SIG-M5 (cell line): ENCODE measurements at regions not wholly inside any gene's neighbourhood (a gene's known extent, or its start where the extent isn't known, plus 50 kb on each side); places are given as distances from the start of the nearest gene placed in this dataset.
"Not testable (repeated sequence)": the region's sequence is repeated elsewhere in the genome, so short reads cannot be mapped to it uniquely, and the experiment has no call there.

Experiments used
- DNase-seq: peaks from one replicate; lab custom pipeline; 2025; lab: John Stamatoyannopoulos, UW

DNA sequence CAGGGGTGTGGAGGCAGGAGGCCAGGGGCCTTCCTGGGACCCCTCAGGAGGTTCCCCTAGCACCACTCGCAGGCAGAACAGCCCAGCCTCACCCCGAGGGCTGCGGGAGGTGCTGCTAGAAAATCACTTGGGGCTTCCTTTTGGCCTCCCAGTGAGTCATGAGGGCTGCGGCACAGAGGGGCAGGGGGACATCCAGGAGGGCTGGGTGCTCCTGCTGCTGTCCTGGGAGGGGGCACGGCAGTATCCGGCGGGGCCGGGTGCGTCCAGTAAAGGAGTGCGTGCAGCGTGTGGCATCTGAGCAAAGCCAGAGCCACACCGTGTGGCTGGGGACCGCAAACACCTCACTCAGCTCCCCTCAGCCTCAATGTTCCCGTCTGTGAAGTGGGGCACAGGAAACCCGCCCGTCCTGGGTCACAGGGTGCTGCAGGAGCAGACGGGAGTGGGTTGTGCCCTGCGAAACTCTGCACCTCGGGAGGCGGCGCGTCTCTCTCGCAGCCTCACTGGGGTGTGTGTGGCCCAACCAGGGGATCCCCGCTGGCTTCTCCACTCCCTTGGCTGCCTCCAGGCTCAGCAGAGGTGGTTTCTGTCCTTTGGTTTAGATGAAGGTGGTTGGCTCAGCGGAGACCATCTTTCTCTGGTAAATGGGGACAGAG is 117.3 kb upstream of the ZNF469 start:
- not testable (repeated sequence) for DNase-seq

DNA sequence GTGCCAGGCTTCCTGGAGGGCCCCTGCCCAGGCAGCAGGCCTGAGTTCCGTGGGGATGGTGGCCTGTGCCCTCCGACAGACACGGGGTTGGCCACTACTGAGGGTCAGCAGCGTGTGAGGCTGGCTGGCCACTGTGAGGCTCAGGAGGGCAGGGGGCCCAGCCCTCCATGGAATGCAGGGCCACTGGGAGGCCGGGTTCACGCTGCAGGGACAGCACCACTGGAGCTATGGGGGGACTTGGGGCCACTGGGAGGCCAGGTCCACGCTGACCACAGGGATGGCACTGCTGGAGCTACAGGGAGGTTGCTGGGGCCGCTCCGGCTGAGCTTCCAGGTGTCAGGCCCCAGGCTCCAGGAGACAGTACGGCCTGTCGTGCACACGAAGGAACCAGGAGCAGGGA is 116.7 kb upstream of the ZNF469 start:
- not testable (repeated sequence) for DNase-seq

DNA sequence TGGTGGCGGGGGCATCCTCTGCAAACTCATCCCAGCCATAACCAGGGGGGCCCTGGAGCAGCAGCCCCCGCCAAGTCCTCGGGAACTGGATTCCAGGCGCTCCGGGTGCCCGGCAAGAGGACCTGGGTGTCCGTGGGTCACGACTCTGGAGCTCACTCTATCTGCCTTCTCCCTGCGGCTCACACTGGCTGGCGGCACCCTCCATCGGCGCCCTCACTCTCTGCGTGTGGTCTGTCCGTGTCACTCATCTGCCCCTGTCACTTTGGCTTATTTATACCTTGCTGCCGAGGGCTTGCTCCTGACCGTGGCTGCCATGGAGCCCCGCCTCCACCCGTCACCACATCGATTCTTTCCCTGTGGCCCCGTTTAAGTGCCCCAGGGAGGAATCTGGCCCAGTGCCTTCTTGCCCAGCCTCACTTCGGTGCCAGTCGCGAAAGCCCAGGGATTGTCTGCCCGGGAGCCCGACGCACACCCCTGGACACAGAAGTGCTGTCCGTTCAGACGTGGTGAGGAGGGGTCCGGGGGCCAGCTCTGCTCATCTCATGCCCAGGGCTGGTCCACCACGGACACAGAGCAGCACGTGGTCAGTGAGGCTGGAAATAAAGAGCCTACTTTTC is 115.7 kb upstream of the ZNF469 start:
- DNase-seq, result not testable (repeated sequence)

DNA sequence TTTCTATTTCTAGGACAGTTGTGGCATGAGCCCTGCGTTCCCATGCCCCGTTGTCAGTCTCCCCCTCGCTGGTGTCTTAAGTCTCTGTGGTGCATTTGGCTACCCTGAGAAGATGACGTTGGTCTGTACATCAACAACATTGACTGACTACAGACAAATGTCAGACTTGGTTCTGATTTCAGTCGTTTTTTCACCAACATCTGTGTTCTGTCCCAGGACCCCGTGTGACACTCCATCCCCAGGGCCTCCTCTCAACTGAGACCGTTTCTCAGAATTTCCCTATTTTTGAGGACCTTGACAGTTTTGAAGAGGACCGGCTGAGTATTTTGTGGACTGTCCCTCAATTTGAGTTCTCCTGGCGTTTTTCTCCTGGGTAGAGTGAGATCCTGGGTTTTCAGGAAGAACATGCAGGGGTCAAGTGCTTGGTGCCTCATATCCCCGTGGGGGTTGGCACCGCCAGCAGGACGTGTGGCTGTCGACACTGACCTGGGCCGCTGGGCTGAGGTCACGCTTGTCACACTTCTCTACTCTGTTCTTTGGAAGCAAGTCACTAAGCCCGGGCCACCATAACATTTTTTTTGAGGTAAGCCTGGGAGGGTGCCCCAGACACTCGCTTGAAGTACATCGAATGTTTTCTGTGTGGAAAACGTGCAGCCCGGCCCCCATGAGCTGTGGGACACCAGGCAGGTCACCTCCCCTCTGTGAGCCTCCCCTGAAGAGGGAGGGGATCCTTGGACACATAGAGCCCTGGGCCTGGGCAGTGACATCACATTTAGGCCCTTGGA is 114.4 kb upstream of the ZNF469 start:
- DNase-seq, result not testable (repeated sequence)

DNA sequence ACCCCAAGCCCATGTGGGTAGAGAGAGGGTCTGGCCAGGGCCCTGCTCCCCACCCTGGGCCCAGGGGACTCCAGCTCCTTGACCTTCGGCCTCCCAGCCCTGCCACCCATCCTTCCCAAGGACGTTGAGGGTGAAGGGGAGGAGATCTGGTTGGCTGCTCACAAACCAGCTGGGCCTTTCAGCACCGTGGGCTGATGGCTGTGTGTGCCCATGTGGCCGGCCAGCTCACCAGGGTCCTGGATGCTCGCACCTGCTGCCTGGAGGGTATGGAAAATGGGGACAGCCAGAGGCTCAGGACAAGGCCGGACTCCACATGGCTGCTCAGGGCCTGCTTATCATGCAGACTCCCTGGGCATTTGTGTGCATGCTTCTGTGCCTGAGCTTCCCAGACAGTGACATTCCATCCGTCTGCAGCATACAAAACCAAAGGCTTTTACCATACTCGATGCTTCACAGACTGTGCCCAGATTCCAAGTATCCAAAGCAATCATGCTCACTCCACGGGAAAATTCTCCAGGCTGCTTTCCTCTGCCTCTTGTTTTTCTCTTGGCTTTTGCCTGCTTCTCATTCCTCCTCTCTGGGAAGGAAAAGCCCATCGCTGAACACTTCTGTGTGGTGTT is 112.5 kb upstream of the ZNF469 start:
- DNase-seq, result not testable (repeated sequence)

DNA sequence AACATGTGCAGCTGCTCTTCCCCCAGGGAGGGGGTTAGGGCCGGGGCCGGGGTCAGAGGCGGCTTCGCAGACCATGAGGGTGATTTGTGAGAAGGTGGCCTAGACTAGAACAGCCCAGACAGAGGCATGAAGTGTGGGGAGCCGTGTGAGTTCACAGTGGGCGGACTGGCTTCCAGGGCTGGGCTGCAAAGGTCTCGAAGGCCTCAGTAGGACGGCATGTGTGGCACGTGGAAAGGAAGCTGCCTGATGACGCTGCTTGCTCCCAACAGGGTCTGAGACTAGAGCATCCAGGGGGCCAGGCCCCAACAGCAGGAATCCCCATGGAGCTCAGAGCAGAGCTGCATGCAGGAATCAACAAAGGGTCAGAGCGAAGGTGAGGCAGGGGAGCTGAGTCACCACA is 111.5 kb upstream of the ZNF469 start:
- DNase-seq, result not testable (repeated sequence)

DNA sequence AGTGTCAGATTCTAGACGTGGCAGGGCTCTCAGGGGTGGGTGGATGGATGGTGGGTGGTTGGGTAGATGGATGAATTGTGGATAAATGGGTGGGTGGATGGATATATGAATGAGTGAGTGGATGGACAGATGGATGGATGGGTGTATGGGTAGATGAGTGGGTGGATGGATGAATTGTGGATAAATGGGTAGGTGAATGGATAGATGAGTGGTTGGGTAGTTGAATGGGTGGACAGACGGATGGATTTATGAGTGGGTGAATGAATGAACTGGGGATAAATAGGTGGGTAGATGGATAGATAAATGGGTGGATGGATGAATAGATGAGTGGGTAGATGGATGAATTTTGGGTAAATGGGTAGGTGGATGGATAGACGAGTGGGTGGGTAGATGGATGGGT is 111.0 kb upstream of the ZNF469 start:
- DNase-seq, result not testable (repeated sequence)

DNA sequence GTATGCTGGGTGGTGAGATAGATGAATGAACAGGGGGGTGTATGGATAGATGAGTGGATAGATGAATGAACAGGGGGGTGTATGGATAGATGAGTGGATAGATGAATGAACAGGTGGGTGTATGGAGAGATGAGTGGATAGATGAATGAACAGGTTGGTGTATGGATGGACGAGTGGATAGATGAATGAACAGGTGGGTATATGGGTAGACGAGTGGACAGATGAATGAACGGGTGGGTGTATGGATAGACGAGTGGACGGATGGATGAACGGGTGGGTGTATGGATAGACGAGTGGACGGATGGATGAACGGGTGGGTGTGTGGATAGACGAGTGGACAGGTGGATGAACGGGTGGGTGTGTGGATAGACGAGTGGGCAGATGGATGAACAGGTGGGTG is 110.3 kb upstream of the ZNF469 start:
- DNase-seq, result not testable (repeated sequence)

DNA sequence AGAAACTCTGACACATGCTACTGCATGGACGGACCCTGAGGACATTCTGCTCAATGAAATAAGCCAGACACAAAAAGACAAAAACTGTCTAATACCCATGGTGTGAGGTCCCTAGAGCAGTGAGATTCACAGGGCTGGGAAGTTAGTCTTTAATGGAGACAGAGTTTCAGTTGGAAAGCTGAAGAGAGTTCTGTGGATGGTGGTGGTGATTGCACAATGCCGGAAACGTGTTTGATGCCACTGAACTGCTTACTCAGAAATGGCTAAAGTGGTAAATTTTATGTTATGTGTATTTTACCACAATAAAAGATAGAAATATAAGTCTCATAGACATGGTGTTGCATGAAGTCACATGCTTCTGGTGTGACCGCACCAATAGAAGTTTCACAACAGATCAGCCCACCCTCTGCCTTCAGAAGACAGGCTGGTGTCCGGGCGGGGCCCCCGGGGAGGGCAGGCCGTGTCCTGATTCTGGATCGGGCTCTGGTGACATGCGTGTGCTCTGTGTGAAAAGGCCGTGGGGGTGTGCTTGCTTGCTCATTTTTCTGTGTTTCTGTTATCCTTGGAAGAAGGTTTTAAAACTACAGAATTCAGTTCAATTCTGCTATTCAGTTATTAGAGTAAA is 108.5 kb upstream of the ZNF469 start:
- DNase-seq, result not testable (repeated sequence)

DNA sequence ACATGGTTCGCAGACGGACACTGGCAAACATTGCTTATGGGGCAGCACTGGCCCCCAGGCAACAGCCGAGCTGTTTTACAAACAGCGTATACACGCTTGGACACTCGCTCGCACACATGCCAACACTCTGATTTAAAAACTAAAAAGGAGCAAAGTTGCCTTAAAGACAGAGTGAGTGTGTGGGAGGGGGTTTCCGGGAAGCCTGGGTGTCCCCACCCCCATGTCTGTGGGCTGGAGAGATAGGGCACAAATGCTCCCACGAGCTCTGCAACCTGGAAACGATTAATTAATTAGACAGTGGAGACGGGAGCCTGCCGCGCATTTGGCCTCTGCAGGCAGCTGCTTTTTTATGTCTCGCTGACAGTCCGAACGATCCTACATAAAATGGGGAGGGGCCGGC is 107.9 kb upstream of the ZNF469 start:
- DNase-seq, result no peak

DNA sequence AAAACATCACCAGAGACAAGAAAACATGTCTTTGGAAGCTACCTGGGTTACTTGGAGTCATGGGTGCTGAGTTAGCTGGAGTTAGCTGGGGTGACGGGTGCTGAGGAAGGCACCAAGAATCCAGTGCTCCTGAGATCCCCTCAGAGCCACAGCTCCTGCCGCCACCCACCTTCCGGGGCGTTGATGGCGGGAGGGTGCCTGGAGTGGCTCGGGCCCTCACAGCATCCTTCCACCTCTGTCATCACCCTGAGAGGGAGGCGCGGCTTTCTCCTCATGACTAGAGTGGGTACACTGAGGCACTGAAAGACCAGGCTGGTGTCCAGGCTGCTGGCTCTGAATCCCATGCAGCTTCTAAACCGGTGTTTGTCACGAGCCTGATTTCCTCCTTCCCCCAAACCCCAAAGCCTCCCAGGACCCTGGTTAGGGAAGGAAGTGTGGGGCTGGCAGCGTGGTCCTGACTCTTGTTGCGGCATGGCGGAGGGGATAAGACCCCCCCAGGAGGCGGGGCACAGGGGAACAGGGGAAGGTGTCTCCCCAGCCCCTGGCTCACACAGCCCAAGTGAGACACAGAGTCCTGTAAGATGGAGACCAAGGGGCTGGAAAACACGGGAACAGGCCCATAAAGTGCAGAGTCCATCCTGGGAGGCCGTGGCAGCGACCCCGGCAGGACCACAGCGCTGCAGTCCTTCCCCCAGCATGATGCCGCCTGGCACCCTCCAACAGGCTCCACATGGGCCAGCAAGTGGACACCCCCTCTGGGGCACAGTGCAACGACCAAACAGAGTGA is 107.2 kb upstream of the ZNF469 start:
- DNase-seq, result not testable (repeated sequence)

DNA sequence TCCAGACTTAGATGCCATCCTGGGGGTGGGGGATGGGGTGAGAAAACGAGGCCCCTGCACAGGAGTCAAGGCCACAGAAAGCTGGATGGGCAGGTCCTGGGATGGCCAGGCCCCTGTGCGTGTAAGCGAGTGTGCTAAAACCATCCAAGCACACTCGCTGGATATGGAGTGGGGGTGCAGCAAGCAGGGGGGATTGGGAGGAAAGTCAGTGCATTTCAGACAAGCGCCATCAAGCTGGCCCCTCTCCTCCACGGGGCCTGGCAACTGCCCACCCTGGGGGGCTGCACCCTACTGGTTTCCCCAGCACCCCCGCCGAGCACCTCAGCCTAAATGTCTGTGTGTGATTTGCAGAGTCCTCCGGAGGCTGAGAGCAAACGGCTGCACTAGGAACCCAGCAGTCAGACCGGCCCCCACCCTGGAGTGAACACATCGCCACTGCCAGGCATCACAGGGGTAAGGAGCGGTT is 106.6 kb upstream of the ZNF469 start:
- DNase-seq, result not testable (repeated sequence)

DNA sequence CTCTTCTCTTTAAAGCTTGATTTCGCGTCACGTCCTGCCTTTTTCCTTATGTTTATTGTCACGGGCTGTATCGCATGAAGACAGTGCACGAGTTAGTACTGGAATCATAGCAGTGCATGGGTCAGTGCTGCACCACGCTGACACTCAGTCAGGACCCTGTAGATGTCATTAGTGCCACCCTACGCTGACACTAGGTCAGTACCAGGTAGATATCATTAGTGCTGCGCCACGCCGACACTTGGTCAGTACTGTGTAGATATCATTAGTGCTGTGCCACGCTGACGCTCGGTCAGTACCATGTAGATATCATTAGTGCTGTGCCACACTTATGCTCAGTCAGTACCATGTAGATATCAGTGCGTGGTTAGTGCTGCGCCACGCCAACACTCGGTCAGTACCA is 106.2 kb upstream of the ZNF469 start:
- DNase-seq, result no peak

DNA sequence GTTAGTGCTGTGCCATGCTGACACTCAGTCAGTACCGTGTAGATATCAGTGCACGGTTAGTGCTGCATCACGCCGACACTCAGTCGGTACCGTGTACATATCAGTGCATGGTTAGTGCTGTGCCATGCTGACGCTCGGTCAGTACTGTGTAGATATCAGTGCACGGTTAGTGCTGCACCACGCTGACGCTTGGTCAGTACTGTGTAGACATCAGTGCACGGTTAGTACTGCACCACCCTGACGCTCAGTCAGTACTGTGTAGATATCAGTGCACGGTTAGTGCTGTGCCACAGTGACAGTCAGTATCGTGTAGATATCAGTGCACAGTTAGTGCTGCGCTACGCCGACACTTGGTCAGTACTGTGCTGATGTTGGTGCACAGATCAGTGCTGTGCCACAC is 102.8 kb upstream of the ZNF469 start:
- DNase-seq, result no peak

DNA sequence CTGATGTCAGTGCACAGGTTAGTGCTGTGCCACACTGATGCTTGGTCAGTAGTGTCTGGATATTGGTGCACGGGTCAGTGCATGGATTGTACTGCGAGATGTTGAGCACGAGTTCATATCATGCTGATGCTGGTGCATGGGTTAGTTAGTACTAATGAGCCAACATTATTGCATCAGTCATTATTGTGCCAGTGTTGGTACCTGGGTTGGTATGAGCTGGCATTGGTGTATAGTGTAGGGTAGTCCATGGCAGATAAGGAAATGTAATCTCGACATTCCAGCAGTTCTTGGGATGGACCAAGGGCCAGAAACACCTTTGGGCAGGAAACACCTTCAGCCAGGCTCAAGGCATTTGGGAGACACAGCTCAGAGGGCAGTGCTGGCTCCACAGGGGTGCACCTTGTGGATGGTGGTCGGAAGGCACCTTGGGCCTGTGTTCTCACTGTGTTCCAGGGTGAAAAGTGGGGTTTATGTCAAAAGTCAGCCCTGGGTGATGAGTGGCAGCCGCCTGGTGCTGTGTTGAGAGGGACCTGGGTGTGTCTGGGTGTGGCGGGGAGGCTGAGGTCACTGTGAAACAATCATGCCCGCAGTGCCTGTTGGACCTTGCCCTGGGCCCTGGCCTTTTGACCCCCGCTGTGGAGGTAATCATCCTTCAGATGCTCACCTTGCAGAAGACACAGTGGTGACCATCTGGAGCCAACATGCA is 100.7 kb upstream of the ZNF469 start:
- DNase-seq, result no peak

DNA sequence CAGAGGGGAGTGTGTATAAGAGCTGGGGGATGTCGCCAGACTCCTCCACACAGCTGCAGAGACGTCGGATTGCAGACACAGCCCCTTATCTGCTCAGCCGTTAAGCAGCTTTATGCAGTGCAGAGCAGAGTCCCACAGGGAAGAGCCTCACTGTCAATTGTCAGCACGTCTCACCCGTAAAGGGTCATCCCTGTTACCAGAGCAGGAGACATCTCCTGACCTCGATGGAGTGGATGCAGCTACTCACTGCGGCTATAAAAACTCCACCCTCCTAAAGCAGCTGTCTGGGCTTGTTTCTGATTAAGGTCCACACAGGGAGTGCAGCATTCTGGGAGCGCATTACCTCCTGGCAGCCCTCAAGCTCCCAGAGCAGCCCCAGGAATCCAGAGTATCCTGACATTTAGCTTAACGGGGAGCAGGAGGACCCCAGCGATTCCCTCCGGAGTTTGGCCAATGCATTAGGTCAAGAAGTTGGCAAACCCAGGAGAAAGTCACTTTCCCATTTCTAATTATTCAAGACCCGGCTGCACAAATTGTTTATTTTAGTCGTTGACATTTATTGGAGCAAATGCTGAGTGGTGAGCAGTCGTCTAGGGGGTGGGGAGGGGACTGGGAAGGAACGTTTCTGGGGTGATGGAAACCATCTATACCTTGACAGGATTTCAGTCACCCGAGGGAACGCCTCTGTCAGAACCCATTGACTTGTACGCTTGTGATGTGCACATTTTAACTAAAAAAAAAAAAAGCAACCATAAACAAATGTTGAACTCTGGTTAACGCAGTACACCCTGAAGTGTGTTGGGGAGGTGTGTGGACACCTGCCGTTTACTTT is 100.0 kb upstream of the ZNF469 start:
- DNase-seq, result no peak

DNA sequence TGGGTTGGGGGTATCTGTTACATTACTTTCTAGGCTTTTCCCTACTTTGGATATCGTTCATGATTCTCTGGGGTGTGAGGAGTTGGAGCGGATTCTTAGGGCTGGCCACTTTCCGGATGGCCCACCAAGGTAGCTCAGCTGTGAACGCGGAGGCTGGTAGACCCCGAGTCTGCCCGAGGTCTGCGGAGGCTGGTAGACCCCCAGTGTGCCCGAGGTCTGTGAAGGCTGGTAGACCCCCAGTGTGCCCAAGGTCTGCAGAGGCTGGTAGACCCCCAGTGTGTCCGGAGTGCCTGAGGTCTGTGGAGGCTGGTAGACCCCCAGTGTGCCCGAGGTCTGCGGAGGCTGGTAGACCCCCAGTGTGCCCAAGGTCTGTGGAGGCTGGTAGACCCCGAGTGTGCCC is 99.2 kb upstream of the ZNF469 start:
- no peak for DNase-seq

DNA sequence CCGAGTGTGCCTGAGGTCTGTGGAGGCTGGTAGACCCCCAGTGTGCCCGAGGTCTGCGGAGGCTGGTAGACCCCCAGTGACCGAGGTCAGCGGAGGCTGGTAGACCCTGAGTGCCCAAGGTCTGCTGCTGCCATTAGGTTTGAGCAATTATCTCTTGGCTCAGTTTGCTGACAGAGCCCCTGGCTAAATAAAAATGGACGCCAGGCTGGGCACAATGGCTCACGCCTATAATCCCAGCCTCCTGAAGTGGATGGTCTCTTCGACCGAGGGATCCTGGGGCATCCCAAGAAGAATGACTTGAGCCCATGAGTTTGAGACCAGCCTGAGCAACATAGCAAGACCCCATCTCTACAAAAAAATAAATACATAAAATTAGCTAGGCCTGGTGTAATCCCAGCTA is 98.7 kb upstream of the ZNF469 start:
- DNase-seq, result no peak

DNA sequence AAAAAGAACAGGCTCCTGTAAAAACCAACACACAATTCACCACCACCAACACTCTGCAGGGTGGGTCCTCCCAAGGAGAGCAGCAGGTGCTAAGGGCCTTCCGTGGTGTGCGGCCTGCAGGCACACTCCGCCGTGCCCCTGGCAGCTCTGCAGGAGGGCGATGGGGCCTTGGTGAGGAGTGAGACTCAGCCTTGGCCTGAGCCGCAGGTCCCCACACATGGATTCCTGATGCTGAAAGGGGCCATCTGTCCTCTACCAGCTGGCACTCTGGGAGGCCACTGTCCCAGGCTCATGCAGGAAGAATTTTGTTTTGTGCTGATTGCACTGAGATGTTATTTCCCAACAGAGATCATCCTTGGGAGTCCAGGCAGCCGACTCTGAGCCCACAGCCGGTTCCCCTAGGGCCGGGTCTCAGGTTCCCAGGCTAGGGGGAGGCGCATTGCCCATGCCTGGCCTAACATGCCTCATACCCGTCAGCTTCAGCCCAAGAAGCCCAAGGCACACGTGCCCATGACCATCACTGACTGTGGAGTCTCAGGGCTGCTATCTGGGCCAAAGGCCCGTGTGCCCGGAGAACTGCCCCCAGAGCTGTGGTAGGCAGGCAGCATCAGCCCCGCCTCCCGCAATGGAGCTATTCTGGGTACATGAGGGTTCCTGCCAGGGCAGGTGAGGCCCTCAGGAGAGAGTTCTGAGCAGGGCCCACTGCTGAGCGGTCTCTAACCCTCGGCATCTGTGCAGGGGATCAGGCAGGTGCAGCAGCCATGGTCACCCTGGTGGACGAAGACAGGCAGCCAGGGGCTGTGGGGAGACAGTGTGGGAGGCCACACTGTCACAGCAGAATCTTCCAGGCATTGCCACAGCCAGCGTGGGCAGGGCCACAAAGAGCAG is 97.9 kb upstream of the ZNF469 start:
- no peak for DNase-seq
